Embryonic facial prominence (tissue), 1 donor: ENCODE measurements at regions not wholly inside any gene's neighbourhood (a gene's known extent, or its start where the extent isn't known, plus 50 kb on each side); places are given as distances from the start of the nearest gene placed in this dataset.
"Not testable (repeated sequence)": the region's sequence is repeated elsewhere in the genome, so short reads cannot be mapped to it uniquely, and the experiment has no call there.

Experiments
- DNase-seq: peaks from one replicate; pipeline ENCODE4 v3.0.0-alpha.2; 2016; ENCODE audit errors: extremely low spot score

DNA sequence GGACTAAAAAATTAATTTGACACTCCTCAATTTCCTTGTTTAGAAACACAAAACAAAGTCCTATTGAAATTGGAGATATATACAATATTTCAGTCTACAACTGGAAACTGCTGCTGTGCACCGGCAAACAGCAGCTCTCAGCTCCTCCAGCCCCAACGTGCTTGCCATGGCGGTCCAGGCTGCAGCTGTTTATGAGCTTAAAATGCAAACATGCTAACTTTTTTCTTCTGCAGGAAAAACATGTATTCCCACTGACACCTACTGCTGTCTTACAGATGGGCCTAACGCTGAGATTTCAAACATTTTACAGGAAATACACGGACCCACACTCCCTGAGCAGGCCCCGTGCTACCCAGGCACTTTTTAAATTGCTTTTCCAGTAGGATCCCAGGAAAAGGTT lies 195.5 kb downstream of the BCL11A start:
- DNase-seq: no peak

DNA sequence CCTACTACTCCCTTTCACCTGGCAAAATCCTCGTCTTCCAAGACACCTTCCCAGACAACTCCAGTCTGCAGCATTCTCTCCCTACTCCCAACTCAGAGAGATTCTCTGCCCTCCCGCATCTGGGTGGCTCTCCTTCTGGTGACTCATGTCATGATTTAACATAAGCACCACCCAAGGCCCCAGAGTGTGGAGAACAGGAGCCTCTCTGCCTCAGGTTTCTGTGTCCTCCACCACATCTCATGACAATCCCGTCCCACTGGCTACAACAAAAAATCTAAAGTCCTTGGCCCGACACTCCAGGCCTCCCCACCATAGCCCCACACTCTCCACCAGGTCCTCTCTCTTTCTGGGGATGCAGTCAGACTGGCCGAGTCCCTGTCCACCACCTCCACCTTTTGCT lies 197.1 kb downstream of the BCL11A start:
- DNase-seq: no peak

DNA sequence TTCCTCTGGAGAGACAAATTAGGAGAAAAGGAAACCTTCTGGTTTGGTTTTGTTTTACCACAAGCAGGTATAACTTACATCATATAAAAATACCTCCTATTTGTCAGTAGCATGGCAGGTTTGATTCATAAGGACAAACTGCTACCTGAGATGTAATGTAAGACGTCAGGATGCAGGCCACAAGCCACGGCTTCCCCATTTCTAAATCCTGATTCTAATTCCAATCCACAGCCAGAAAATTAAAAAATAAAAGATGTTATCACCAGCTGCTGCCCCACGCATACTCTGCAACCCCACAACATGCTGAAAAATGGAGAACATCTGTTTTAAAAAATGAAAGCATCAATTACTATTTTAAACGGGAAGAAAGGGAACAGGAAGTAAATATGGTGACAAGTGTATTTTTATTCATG lies 197.6 kb downstream of the BCL11A start:
- DNase-seq: no peak

DNA sequence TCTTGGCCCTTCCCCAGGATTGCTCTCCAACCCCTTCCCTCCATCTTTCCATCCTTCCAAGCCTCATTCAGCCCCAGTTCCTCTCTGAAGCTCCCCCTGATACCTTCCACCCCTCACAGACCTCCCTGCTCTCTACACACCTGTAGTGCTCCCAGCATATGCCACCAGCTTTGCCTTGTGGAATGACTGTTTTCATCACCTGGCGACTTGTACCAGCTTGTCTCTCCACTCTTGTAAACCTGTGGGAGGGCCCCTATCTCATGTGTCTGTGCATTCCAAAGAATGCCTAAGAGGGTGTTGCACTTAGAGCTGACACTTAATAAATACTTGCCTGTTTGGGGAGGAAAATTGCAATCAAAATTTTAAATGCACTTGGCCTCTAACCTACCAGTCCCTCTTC lies 198.7 kb downstream of the BCL11A start:
- peak; percentile 33 for DNase-seq

DNA sequence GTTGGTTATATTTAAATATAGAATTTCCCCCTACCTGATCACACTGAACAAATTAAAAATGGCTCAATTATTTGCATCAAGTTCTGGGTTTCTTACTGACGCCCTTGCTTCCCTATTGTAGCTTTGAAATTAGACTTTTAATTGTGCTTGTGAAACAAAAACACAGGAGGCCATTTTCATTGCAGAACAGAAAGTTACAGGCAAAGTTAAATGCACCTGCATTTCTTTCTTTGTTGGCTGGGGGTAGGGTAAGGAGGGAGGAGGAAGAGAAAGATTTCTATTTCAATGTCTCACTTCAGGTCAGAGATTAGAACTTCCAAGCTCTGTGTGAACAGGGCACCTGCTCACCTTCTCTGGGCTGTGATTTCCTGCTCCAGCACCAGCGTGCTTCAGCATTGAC lies 199.6 kb downstream of the BCL11A start:
- DNase-seq: no peak

DNA sequence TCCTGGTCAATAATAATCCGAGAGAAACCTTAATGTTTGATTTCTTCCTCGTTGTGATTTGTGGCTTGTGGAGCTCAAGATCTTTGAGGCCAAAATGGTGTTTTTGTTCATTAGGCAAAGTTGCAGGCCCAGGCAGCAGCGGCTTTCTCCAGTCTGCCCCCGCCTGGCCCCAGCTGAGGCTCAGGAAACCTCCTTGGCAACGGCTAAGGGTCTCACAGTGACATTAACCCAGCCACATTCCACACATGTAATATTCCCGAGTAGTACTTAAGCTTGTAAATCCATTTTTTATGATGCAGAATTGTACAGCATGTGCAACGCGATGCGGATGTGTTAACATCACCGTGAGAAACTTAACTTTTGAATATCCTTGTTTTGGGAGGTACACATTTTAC lies 200.1 kb downstream of the BCL11A start:
- DNase-seq: no peak

DNA sequence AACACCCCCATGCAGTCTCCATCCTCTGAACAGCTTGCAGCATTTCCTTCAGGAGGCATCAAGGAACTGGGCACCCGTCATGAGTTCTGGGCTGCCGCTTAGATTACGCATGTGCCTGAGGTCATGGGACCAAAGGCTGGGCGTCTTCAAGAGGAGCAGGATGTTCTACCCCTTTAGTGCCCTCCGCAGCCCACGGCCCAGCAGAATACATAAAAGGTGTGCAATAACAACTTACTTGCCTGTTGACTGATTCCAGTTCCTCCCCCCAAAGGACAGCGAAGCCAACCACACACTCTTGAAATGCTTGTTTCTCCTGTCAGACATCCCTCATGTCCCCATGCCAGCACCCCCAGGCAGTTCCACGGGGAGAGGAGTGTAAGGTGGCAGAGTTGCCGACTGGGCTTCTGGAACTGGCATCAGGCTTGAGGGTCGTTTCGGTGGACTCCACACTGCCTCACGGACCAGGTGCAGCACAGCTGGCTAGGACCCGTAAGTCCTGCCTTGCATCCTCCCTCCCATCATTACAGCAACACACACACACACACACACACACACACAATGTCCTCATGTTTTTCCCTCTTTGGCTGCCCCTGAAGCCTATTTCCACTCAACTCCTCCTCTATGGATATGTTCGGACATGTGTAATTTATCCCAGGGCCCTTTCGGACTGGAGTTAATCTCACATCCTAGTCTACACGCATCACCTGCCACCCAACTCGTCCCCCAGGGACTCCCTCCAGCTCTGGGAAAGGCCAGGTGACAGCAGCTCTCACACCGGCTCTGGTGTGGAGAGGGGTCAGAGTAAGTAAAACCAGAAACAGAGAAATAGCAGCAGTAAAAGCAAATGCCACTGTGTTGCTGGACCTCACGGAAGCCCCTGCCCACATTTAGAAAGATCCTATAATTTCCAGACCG lies 200.7 kb downstream of the BCL11A start:
- no peak for DNase-seq

DNA sequence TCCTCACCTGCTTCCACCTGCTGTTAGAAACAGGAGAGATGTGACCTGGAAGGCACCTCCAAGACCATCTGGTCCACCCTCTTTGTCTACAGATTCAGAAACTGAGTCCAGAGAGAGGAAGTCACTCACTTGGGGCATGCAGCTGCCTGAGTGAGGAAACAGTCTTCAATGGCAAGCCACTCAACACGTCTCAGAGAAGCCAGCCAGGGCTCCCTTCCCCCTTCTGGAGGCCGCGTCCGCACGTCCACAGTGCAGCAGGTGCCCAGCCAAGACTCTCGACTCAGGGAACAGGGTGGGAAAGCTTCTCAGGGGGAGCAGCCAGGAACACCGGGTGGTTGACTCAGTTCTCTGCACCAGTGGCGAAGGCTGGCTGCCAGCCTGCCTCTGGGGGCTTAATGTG lies 201.7 kb downstream of the BCL11A start:
- DNase-seq: no peak

DNA sequence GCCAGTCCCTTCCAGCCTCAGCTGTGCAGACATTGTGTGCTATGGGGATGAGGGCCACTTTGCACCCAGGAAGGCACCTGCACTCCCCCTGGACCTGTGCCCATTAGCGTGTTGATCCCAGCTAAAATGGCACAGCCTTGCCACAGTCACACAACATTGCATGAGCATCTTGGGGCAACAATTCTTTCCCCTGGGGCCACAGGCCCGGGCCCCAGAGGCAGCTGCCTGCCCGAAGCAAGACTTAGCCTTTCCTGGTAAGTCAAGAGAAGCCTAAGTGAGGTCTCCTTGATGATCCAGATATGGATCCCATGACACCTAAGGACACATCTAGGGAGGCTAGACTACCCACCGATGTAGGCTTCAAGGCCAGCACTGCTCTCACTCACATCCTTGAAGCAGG lies 202.1 kb downstream of the BCL11A start:
- no peak for DNase-seq

DNA sequence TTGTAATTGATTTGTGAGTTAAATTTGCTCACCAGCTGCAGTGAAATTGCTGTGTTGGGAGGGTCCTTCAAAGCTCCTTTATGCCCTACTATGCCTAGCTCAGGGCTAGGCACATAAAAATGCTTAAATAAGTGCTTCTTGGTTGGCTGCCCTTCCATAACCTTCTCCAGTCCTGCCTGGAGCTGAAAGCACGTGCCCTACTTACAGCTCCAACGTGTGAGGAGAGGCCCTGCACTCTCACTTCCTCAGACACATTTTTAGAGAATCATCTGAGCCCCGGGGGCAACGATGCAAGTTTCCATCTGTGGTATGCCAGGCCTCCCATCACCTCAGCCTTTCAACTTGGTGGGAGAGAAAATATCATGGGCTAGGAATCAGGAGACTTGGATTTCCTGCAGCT lies 202.7 kb downstream of the BCL11A start:
- DNase-seq: no peak

DNA sequence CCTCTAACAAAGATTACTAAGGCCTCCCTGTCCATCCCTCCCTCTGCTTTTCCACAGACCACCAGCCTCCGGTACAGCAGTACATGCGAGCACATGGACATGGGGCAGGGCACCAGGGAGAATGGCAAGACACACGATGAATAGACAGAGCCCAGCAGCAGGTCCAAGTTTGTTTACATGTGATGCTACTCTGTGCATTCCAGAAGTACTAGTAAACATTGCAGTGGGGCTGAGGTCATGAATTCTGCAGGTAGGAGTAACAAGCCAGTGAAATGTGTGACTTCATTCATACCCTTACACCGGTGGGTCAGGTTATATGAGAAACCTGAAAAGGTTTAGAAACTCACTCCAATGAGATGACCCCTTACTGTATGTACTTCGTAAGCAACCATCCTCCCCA lies 205.7 kb downstream of the BCL11A start:
- no peak for DNase-seq

DNA sequence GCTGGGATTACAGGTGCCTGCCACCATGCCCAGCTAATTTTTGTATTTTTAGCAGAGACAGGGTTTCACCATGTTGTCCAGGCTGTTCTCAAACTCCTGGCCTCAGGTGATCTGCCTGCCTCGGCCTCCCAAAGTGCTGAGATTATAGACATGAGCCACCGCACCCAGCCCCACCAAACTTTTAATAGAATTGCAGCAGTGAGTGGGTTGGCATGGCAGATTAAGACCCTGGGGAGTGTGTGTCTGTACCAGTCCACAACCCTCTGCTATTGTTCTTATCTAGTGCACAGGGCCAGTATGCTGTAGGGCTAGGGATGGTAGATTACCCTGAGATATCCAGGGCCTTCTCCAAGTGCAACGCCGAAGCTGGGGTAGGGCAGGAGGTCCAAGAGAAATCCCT lies 211.0 kb downstream of the BCL11A start:
- not testable (repeated sequence) for DNase-seq

DNA sequence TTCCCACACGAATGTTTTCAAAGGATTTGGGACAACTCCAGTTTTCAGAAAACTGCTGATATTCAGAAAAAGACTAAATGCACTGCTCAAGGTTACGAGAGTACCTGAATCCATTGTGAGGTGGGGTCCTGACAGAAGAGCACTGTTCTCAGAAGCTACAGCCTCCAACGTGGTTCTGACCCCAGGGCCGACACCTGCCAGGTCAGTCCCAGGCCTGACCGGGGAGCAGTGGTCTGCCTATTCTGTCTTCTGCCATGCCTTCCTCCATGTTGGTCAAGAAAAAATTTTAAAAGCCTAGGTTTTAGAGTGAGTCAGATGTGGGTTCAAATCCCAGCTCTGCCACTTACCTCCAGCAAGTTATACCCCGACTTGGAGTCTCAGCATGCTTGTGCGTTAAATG lies 212.3 kb downstream of the BCL11A start:
- DNase-seq: no peak

DNA sequence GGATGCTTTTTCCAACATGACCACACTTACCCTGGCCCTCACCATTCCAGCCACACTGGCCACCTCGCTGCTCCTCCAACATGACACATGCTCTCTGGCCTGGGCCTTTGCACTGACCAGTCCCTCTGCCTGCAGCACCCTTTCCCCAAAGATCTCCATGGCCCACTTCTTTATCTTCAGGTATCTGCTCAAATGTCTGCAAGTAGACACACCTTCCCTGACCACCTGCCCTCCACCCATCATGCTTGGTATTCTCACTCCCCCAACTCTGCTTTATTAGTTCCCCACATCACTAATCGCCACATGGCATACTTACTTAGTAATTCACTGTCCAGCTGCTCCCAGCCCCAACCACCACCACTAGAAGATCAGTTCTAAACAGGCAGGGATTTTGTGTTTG lies 214.2 kb downstream of the BCL11A start:
- DNase-seq: no peak

DNA sequence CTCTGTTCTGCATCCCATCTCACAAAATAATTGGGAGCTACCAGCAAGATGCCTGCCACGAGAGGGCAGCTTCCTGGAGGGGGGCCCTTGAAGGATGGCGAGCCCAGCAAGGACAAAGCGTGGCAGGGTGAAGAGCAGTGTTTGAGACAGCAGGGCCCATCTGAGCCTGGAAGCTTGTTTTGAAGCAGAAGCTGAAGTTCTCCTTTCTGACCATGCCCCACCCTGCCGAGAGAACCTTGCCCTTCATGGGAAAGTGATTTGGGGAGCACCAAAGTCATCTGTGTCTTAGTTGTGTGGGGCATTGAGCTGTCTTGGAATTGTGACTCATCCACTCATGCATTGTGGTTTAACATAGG lies 216.3 kb downstream of the BCL11A start:
- no peak for DNase-seq

DNA sequence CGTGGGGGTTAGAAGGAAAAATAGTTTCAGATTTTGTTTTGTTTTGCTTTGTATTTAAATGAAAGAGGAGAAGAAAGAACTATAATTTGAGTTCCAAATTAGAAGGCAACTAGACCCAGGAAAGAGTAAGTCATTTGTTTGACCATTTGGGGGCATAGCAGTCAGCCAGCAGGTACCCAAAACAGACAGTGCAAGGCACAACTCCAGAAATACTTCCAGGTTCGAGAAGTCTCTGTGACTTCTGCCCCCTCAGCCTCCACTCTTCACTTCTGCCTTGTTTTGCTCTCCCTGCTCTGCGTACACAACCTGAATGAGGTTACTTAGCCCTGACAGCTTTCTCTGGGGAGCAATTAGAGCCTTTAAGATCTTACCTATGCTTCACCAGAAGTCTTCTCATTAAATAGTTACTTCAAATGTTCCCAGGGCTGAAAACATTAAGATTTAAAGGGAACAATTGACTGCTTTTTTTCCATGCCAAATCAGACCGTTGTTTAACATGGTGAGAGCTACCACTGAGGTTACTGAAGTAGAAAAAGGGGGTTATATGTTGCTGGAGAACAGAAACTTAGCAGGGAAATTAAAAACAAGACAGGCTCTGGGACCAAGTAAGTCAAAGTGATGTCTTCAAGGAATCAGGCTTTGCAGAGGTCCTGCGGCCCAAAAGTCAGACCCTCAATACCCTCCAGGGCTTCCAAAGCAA lies 216.9 kb downstream of the BCL11A start:
- no peak for DNase-seq

DNA sequence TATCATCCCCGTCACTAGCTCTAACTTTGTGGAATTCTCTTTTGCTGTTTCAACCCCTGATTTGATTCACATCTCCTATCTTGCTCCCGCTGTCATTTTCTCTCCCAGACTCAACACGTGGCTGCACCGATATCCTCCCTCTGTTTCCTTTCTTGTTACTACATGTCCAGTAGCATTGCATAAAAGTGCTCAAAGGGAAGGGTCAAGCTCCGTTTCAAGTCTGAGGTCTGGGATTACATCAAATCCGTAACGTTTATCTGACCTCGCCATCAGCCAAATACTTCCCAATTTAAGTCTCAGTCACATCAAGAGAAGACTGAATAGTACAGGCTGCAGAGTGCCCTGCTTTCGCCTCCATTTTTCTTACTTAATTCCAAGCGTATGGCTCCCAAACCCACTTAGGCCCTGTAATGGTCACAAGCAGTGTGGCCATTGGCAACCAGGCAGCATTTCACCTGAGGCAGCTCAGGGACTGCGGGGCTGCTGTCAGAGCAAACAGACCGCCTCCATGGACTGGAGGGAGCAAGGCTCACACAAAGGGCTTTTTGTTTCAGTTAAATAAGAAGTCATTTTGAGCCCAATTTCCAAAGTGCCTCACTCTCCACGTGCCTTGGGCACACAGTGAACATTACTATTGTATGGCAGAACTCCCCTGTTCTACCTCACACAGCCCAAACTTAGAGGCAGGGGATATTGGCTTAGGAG lies 217.8 kb downstream of the BCL11A start:
- DNase-seq: no peak

DNA sequence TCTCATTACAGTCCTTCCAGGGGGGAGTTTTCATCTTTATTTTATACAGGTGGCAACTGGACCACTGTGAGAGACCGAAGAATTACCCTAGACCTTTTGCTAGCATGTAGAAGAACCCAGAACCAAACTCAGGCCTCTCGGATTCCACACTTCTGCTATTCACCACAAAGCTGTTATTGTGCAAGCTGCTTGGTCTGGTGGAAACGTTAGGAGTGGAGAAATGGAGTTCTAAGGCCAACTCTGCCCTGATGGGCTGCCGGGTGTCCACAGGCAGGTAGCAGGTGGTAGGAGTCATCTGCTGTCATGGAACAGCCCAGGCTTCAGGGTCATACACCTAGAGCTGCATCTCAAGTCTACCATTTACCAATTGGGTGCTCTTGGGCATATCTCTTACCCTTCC lies 218.8 kb downstream of the BCL11A start:
- DNase-seq: no peak

DNA sequence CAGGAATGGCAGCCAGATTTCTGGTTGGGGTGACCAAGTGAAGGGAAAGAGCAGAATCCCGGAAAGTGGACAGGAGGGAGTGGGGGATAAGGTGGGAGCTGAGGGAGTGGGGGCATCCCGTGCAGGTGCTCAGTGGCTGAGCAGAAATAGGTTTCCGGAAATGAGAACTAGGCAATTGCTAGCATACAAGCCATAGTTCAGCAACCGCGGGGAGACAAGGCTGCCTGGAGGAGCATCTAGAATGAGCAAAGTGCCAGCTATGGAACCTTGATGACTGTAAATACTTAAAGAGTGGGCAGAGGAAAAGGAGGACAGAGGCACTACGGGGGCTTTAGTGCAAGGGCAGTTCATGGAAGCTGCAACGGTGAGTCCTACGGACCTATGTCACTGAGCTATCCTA lies 220.2 kb downstream of the BCL11A start:
- no peak for DNase-seq

DNA sequence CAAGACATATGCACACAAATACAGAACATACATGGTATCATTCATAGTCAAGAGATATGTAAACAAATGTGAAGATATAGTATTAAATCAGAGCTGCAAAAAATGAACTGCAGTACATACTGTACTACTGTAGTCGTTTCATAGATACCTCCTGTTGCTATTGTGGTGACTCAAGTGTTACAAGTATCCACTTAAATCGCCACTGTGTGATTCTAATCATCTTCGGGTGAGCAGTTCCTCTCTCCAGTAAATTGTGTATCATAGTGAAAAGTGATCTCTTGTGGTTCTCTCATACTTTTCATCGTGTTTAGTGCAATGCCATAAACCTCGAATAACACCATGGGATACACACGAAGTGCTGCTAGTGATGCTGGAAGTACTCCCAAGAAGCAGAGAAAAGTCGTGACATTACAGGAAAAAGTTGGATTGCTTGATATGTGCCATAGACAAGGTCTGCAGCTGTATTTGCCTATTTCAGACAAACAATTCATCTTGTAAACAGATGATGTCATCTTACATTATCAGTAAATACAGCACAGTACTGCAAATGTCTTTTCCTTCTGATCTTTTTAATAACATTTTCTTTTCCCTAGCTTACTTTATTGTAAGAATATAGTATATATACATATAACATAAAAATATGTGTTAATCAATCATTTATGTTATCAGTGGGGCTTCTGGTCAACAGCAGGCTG lies 222.2 kb downstream of the BCL11A start:
- DNase-seq: no peak

DNA sequence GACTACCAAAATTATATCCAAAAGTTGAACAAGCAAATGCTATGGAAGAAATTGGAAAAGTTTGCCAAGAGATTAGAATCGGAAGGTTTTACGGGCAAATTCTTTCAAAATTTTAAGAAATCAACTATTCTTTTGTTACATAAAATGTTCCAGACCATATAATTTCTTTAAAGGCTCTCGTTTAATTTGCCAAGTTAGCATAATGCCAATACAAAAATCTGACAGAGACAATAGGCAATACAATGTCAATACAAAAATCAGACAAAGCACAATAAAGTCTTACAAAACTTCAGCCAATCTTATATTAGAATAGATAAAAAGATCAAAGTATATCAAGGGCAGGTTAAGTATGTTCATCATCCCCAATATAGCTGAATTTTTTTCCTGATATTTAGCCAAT lies 224.2 kb downstream of the BCL11A start:
- DNase-seq: no peak

DNA sequence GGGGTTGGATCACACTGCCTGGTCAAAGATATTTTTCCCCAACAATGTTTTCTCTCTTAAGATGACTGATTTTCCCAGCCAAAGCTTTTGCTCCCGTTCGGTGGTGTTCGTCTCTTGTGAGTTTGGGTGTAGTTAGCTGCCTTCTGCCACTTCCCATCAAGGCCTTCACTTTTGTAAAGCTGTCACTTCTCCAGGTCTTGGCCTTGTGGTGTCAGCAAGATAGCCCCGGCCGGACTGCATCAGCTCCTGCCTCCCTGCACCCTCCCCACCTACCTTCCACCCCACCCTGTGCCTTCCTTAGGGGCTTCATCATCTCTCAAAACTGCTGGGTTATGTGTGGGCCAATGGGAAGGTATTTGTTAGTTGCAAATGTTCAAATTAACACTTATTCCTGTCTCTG lies 228.9 kb downstream of the BCL11A start:
- no peak for DNase-seq
